ENCODE measurements at regions not wholly inside any gene's neighbourhood (a gene's known extent, or its start where the extent isn't known, plus 50 kb on each side); places are given as distances from the start of the nearest gene placed in this dataset.
"Not testable (repeated sequence)": the region's sequence is repeated elsewhere in the genome, so short reads cannot be mapped to it uniquely, and the experiment has no call there.

- no peak overlapping the region for H3K4me3 ChIP-seq (replicated peaks in 1 of 3)
- H3K4me1 ChIP-seq = no peaks in the 10 kb centered on the region
- no peak overlapping the region for H3K27ac ChIP-seq
- H3K27me3 ChIP-seq = no peaks in the 10 kb centered on the region
- intact Hi-C loops (cut with DNase I) = no loop called here
- H3K9me3 ChIP-seq = no peaks in the 10 kb centered on the region
- no peaks in the 10 kb centered on the region for H3K36me3 ChIP-seq
- TF ChIP-seq CTCF (IDR thresholded peaks at IDR 0.05) (no peak), POLR2A (IDR thresholded peaks at IDR 0.05) (no peak)
- DNase-seq = no peak
- 82 to 90% methylated on average over 5 of the region's 5 CpGs for WGBS, 2 donors
These were observed 66.2 kb upstream of the USP9X start for GRCh38 chrX:41019041-41019392.

- H3K9me3 ChIP-seq = no peaks in the 10 kb centered on the region
- DNase-seq = no peak
- H3K27me3 ChIP-seq = no peaks in the 10 kb centered on the region
- H3K27ac ChIP-seq = no peak overlapping the region
- no peaks in the 10 kb centered on the region for H3K4me1 ChIP-seq
- 79 to 86% methylated on average over 1 of the region's 1 CpG for WGBS, 2 donors
- TF ChIP-seq POLR2A (IDR thresholded peaks at IDR 0.05) = no peak
- TF ChIP-seq CTCF (IDR thresholded peaks at IDR 0.05) = no peak
- intact Hi-C loops (cut with DNase I) = no loop called here
- H3K36me3 ChIP-seq = no peaks in the 10 kb centered on the region
- no peak overlapping the region for H3K4me3 ChIP-seq (replicated peaks in 1 of 3)
These were observed 62.7 kb upstream of the USP9X start for GRCh38 chrX:41022566-41022965.

- Histone ChIP-seq H3K4me3 (replicated peaks in 1 of 3) (no peak overlapping the region), H3K27ac (no peak overlapping the region), H3K9me3 (no peaks in the 10 kb centered on the region), H3K27me3 (no peaks in the 10 kb centered on the region), H3K36me3 (no peaks in the 10 kb centered on the region), H3K4me1 (no peaks in the 10 kb centered on the region)
- WGBS, 2 donors = 96 to 100% methylated on average over 3 of the region's 3 CpGs
- intact Hi-C loops (cut with DNase I) = no loop called here
- no peak for TF ChIP-seq POLR2A (IDR thresholded peaks at IDR 0.05)
- TF ChIP-seq CTCF (IDR thresholded peaks at IDR 0.05) = no peak
- DNase-seq = no peak
These were observed 62.1 kb upstream of the USP9X start for GRCh38 chrX:41023098-41023497.

GRCh38 chrX:41024335-41024734 lies 60.9 kb upstream of the USP9X start:
- H3K4me3 ChIP-seq (replicated peaks in 1 of 3); H3K4me1 ChIP-seq; H3K9me3 ChIP-seq; DNase-seq; H3K27me3 ChIP-seq; H3K27ac ChIP-seq; H3K36me3 ChIP-seq; intact Hi-C loops (cut with DNase I): not testable (repeated sequence)
- WGBS, 2 donors = 56 to 68% methylated on average over 3 of the region's 3 CpGs

- Histone ChIP-seq H3K4me3 (replicated peaks in 1 of 3) (no peak overlapping the region), H3K4me1 (no peaks in the 10 kb centered on the region), H3K36me3 (no peaks in the 10 kb centered on the region), H3K27ac (no peak overlapping the region), H3K9me3 (no peaks in the 10 kb centered on the region), H3K27me3 (no peaks in the 10 kb centered on the region)
- 93 to 97% methylated on average over 6 of the region's 6 CpGs for WGBS, 2 donors
- intact Hi-C loops (cut with DNase I) = no loop called here
- no peak for DNase-seq
- TF ChIP-seq CTCF (IDR thresholded peaks at IDR 0.05) (no peak), POLR2A (IDR thresholded peaks at IDR 0.05) (no peak)
These were observed 60.5 kb upstream of the USP9X start for GRCh38 chrX:41024755-41025154.

Measured in thyroid gland (tissue), 4 donors.